Gastroesophageal sphincter (tissue), 4 donors: ENCODE measurements at regions not wholly inside any gene's neighbourhood (a gene's known extent, or its start where the extent isn't known, plus 50 kb on each side); places are given as distances from the start of the nearest gene placed in this dataset.

Source experiments
- ATAC-seq: fragments of 150-250 bp; one replicate; pipeline ENCODE4 v1.9.1; 2016; ENCODE audit warnings: mild to moderate bottlenecking, moderate library complexity
- H3K27ac ChIP-seq, 4 donors: fragments of 200-600 bp; sonication (generic) in 3 of 4; 1 replicate in 3 of 4; 2 replicates in 1 of 4; pipeline ENCODE4 v1.5.1; 2016 to 2019
- H3K27me3 ChIP-seq: fragments of 200-600 bp; sonication (generic); one replicate; pipeline ENCODE4 v1.5.1; 2019
- H3K36me3 ChIP-seq, 2 donors: fragments of 200-600 bp; sonication (generic); one replicate each; pipeline ENCODE4 v1.5.1; 2019; ENCODE audit warnings: control low read depth in 1 of 2
- H3K4me1 ChIP-seq, 3 donors: fragments of 200-600 bp; sonication (generic); 1 replicate in 2 of 3; 2 replicates in 1 of 3; pipeline ENCODE4 v1.5.1; 2016 to 2019; ENCODE audit warnings: control low read depth in 2 of 3
- H3K4me3 ChIP-seq, 2 donors: fragments of 200-600 bp; sonication (generic); one replicate each; pipeline ENCODE4 v1.5.1; 2019; ENCODE audit warnings: mild to moderate bottlenecking in 1 of 2, moderate library complexity in 1 of 2
- H3K9me3 ChIP-seq, 3 donors: fragments of 200-600 bp; sonication (generic); one replicate each; pipeline ENCODE4 v1.5.1; 2017 to 2019; ENCODE audit warnings: control low read depth in 2 of 3
- EP300 ChIP-seq: sonication (generic); formaldehyde crosslinking; IDR thresholded peaks from one replicate; pipeline ENCODE4 v1.6.1; 2017; ENCODE audit warnings: antibody characterized with exemption, mild to moderate bottlenecking
- POLR2A ChIP-seq, 2 donors: fragments of 450-650 bp; IDR thresholded peaks; one replicate each; pipeline ENCODE4 v1.6.1; 2017; ENCODE audit warnings: antibody characterized with exemption in 2 of 2, mild to moderate bottlenecking in 2 of 2, moderate library complexity in 1 of 2
- POLR2AphosphoS5 ChIP-seq: sonication (generic); formaldehyde crosslinking; IDR thresholded peaks from one replicate; pipeline ENCODE4 v1.6.1; 2017; ENCODE audit warnings: antibody characterized with exemption
- WGBS, 2 donors: methylation state at CpG; one replicate each; pipeline ENCODE4 v1.1.5; 2018; ENCODE audit warnings: low coverage in 1 of 2; 5-methylcytosine and 5-hydroxymethylcytosine counted together
- TF ChIP-seq, protein P1 (sequence below), 4 experiments: fragments of 200-600 bp in 2 of 4; fragments of 450-650 bp in 2 of 4; sonication (generic) in 1 of 4; IDR thresholded peaks; one replicate each; pipeline ENCODE4 v1.5.1; 2017 to 2019; ENCODE audit warnings: antibody characterized with exemption in 4 of 4, mild to moderate bottlenecking in 2 of 4, moderate library complexity in 2 of 4

DNA sequence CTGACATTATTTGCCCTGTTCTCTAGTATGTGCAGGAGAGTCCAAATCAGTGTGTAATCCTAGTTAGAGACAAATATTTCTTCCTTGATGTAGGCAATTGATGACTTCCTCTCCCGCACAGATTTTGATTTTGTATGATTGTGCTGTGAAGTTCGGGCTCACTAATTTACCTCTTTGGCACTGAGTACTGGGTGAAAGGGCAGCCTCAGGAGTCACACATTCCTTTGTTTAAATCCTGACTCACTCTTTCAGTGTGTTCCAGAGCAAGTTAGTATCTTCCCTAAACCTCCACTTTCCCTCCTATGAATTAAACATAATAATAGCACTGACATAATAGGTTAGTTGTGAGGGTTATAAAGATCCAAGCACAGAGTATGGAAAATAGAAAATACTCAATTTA is 269.7 kb downstream of the ISL1 start:
- Histone ChIP-seq H3K36me3 (no peaks in the 10 kb centered on the region), H3K4me3 (no peak overlapping the region), H3K27ac (no peak overlapping the region), H3K27me3 (no peaks in the 10 kb centered on the region), H3K9me3 (no peaks in the 10 kb centered on the region), H3K4me1 (no peaks in the 10 kb centered on the region)
- WGBS, 2 donors = 43% methylated on average over 2 of the region's 2 CpGs; no CpG with 5 or more reads in 1 of the 2 donors
- ATAC-seq = no peak
- TF ChIP-seq EP300 (no peak), POLR2A (IDR thresholded peaks at IDR 0.05) (no peak), POLR2AphosphoS5 (no peak)
- TF ChIP-seq, protein P1, sequence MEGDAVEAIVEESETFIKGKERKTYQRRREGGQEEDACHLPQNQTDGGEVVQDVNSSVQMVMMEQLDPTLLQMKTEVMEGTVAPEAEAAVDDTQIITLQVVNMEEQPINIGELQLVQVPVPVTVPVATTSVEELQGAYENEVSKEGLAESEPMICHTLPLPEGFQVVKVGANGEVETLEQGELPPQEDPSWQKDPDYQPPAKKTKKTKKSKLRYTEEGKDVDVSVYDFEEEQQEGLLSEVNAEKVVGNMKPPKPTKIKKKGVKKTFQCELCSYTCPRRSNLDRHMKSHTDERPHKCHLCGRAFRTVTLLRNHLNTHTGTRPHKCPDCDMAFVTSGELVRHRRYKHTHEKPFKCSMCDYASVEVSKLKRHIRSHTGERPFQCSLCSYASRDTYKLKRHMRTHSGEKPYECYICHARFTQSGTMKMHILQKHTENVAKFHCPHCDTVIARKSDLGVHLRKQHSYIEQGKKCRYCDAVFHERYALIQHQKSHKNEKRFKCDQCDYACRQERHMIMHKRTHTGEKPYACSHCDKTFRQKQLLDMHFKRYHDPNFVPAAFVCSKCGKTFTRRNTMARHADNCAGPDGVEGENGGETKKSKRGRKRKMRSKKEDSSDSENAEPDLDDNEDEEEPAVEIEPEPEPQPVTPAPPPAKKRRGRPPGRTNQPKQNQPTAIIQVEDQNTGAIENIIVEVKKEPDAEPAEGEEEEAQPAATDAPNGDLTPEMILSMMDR (IDR thresholded peaks at IDR 0.05) = no peak

DNA sequence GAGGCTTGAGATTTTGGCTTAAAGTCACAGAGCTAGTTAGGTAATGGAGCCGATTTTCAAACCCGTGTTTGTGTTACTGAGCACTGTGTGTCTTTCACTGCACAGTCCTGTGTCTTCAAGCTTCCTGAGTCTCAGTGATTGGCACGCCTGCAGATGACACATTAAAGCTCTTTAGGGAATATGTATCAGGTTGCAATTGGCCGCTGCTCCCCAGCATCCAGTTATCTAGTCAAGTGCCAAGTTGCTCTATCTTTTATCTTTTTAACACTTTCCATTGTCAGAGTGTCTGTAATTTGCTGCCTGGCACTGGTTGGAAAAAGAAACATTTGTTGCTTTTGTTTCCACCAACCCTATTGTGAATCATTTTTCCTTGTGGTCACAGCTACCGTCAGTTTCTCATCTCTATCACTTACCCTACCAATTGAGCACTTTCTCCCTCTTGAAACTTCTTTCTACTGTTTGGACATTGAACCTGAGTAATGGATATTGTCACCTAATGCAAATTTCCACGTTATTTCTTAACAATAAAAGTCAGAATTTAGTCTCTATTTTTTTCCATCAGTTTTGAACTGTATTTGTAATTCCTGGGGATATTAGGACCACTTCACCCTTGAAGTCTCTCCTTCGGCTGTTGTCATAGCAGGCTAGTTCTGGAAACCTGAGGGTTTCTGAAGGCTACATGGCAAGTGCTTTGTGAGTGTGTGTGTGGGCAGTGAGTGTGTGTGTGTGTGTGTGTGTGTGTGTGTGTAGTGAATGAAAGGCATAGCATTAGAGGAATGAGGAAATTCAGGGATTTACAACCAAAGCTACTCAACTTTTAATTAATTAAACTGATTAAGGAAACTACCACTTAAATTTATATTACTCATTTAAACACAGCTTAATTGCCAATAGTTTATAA is 274.3 kb downstream of the ISL1 start:
- no peaks in the 10 kb centered on the region for H3K36me3 ChIP-seq
- H3K9me3 ChIP-seq = no peaks in the 10 kb centered on the region
- no peak for ATAC-seq
- 48 to 53% methylated on average over 5 to 7 of the region's 7 CpGs for WGBS, 2 donors
- H3K4me1 ChIP-seq = no peaks in the 10 kb centered on the region
- H3K27ac ChIP-seq = no peak overlapping the region
- H3K27me3 ChIP-seq = no peaks in the 10 kb centered on the region
- H3K4me3 ChIP-seq = no peak overlapping the region
- TF ChIP-seq POLR2AphosphoS5 = no peak

DNA sequence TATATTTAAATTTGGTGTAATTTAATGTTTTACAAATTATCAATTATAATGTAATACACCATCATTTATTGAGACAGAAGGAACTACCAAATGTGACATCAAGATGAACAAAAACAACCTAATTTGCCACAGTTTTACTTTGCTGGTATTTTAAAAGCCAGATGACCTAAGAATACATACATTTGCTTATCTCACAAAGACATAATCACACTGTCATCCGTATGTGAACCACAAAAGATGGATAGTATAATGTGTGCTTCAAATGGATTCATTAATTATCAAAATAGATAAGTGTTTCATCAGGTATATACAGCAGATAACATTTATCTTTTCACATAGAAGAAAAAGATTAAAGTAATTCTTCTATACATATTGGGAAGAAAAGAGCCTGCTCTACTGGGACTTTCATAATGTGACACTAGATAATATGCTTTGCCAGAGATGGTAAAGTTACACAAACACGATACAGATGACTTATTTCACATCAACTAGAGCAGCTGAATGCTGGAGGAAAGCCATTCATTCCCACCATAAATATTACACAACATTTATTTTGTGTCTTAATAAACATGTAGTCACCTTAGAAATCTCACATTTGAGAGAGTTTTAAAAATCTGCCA is 278.5 kb downstream of the ISL1 start:
- Histone ChIP-seq H3K4me3 (no peak overlapping the region), H3K36me3 (no peaks in the 10 kb centered on the region), H3K27me3 (no peaks in the 10 kb centered on the region), H3K27ac (no peak overlapping the region), H3K4me1 (no peaks in the 10 kb centered on the region), H3K9me3 (no peaks in the 10 kb centered on the region)
- WGBS, 2 donors = 26 to 43% methylated on average over 2 of the region's 2 CpGs
- ATAC-seq = no peak
- no peak for TF ChIP-seq POLR2AphosphoS5
- TF ChIP-seq, protein P1 (IDR thresholded peaks at IDR 0.05) = no peak
- no peak for TF ChIP-seq POLR2A (IDR thresholded peaks at IDR 0.05)
- no peak for TF ChIP-seq EP300

DNA sequence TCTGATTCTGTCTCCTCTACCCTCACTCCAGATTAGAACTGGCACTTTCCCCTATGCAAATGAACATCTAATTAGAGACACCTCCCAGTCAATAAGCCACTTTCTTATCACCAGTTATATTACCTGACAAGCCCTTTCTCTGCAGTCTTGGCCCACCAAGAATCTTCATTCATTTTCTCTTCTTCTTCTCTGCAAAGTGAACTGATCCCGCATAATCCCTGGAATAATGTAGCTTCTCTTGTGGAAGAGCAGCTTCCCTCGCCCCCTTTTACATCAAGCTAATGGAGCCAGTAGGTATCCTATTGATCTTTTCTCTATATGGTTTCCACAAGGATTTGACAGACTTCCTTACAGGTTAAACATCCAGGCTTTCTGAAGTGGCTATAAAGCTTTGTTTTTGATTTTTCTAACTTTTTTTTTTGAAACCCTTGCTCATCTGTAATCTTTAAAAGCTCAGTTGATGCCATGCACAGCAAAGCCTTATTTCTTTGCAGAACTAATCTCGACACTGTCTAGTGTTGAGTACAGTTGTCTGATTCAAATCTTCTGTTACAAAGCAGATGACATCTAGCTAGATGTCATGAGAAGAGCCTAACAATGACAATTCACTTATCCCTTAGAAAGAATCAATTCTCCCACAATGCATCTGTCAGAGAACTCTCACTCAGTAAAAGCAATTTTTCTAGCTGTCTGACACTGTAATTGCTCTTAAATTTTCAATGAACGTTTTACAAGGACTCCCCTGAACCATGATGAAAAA is 281.4 kb downstream of the ISL1 start:
- Histone ChIP-seq H3K36me3 (no peaks in the 10 kb centered on the region), H3K4me3 (no peak overlapping the region), H3K27me3 (no peaks in the 10 kb centered on the region), H3K4me1 (no peaks in the 10 kb centered on the region), H3K27ac (no peak overlapping the region), H3K9me3 (no peaks in the 10 kb centered on the region)
- TF ChIP-seq EP300 = no peak
- TF ChIP-seq POLR2AphosphoS5 = no peak
- TF ChIP-seq POLR2A (IDR thresholded peaks at IDR 0.05) = no peak
- TF ChIP-seq, protein P1 (IDR thresholded peaks at IDR 0.05) = no peak
- no peak for ATAC-seq
- 58 to 71% methylated on average over 4 of the region's 4 CpGs for WGBS, 2 donors

DNA sequence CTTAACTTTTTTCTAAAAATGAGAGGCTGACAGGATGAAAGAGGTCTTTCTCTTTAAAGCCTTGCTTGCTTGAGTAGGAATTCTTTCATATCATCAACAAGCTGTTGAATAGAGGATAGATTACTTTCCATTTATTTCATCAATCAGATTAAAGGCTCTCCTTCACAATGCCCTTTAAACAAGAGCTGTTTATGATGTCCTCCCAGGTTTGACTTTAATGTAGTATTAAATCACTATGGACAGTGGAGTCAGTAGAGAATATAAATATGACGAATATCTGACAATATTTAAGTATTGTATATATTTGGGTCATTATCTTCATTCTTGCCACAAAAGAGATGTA is 282.0 kb downstream of the ISL1 start:
- no peak for ATAC-seq
- H3K27ac ChIP-seq = no peak overlapping the region
- H3K4me3 ChIP-seq = no peak overlapping the region
- no peaks in the 10 kb centered on the region for H3K27me3 ChIP-seq
- 22 to 63% methylated on average over 1 of the region's 1 CpG for WGBS, 2 donors
- no peaks in the 10 kb centered on the region for H3K36me3 ChIP-seq
- H3K9me3 ChIP-seq = no peaks in the 10 kb centered on the region
- TF ChIP-seq POLR2A (IDR thresholded peaks at IDR 0.05) = no peak
- no peak for TF ChIP-seq EP300
- TF ChIP-seq, protein P1 (IDR thresholded peaks at IDR 0.05) = no peak
- no peak for TF ChIP-seq POLR2AphosphoS5
- no peaks in the 10 kb centered on the region for H3K4me1 ChIP-seq
